ENCODE measurements at regions not wholly inside any gene's neighbourhood (a gene's known extent, or its start where the extent isn't known, plus 50 kb on each side); places are given as distances from the start of the nearest gene placed in this dataset.

- CTCF ChIA-PET (ENCODE audit: unreplicated experiment), result no interaction called here
- no peaks in the 10 kb centered on the region for H3K79me2 ChIP-seq (ENCODE audit: insufficient read depth, low read depth, low read length)
- BruUV-seq (replicated peaks), result no TSS peak
- no peak overlapping the region for H3K4me2 ChIP-seq (ENCODE audit: low read length)
- H3K4me3 ChIP-seq (ENCODE audit: low read depth, low read length, poor library complexity, severe bottlenecking), result no peak overlapping the region
- H3K4me1 ChIP-seq (ENCODE audit: insufficient read depth, low read length, poor library complexity, severe bottlenecking), result no peaks in the 10 kb centered on the region
- H3K36me3 ChIP-seq (ENCODE audit: insufficient read depth, low read length), result no peaks in the 10 kb centered on the region
- no peaks in the 10 kb centered on the region for H3K9me3 ChIP-seq (ENCODE audit: low read length)
- intact Hi-C loops (cut with micrococcal nuclease; ENCODE audit: unreplicated experiment), result no loop called here
- POLR2A ChIA-PET, result no interaction called here
- H2AFZ ChIP-seq (ENCODE audit: low read length), result no peak overlapping the region
- no peaks in the 10 kb centered on the region for H3K9me2 ChIP-seq (ENCODE audit: insufficient read depth, low read length)
- H4K20me1 ChIP-seq (ENCODE audit: insufficient read depth, low read length), result no peaks in the 10 kb centered on the region
- no peak for DNase-seq (ENCODE audit: low spot score)
- H3K27ac ChIP-seq (ENCODE audit: low read depth, low read length, poor library complexity, severe bottlenecking), result no peak overlapping the region
- TF ChIP-seq EZH2phosphoT487 (IDR thresholded peaks at IDR 0.05; ENCODE audit: borderline replicate concordance, low read depth, low read length), result no peak
- TF ChIP-seq CTCF (conservative IDR thresholded peaks at IDR 0.05; ENCODE audit: low read length), result no peak
Measured at GRCh38 chr20:57874141-57874540, 164.3 kb upstream of the PMEPA1 start.

GRCh38 chr20:57872816-57873409 is 163.1 kb upstream of the PMEPA1 start:
- DNase-seq (ENCODE audit: low spot score), result no peak
- H3K4me3 ChIP-seq (ENCODE audit: low read depth, low read length, poor library complexity, severe bottlenecking), result no peak overlapping the region
- H2AFZ ChIP-seq (ENCODE audit: low read length), result no peak overlapping the region
- ChIA-PET POLR2A (interaction anchor here (0.6 kb wide), 1 partner anchor 336 kb away, joined by 3 read pairs; no protein-coding TSS in a partner anchor), CTCF (ENCODE audit: unreplicated experiment) (no interaction called here)
- H3K9me2 ChIP-seq (ENCODE audit: insufficient read depth, low read length), result no peaks in the 10 kb centered on the region
- H3K9me3 ChIP-seq (ENCODE audit: low read length), result no peaks in the 10 kb centered on the region
- no TSS peak for BruUV-seq (replicated peaks)
- TF ChIP-seq CTCF (conservative IDR thresholded peaks at IDR 0.05; ENCODE audit: low read length) (no peak), EZH2phosphoT487 (IDR thresholded peaks at IDR 0.05; ENCODE audit: borderline replicate concordance, low read depth, low read length) (no peak)
- H3K4me2 ChIP-seq (ENCODE audit: low read length), result no peak overlapping the region
- H3K79me2 ChIP-seq (ENCODE audit: insufficient read depth, low read depth, low read length), result no peaks in the 10 kb centered on the region
- no peak overlapping the region for H3K27ac ChIP-seq (ENCODE audit: low read depth, low read length, poor library complexity, severe bottlenecking)
- intact Hi-C loops (cut with micrococcal nuclease; ENCODE audit: unreplicated experiment), result no loop called here
- no peaks in the 10 kb centered on the region for H3K4me1 ChIP-seq (ENCODE audit: insufficient read depth, low read length, poor library complexity, severe bottlenecking)
- no peaks in the 10 kb centered on the region for H3K36me3 ChIP-seq (ENCODE audit: insufficient read depth, low read length)
- no peaks in the 10 kb centered on the region for H4K20me1 ChIP-seq (ENCODE audit: insufficient read depth, low read length)

GRCh38 chr20:57871237-57871632 is 161.4 kb upstream of the PMEPA1 start:
- Histone ChIP-seq H3K4me3 (ENCODE audit: low read depth, low read length, poor library complexity, severe bottlenecking) (no peak overlapping the region), H3K9me3 (ENCODE audit: low read length) (no peaks in the 10 kb centered on the region), H3K4me1 (ENCODE audit: insufficient read depth, low read length, poor library complexity, severe bottlenecking) (no peaks in the 10 kb centered on the region), H3K9me2 (ENCODE audit: insufficient read depth, low read length) (no peaks in the 10 kb centered on the region), H3K36me3 (ENCODE audit: insufficient read depth, low read length) (no peaks in the 10 kb centered on the region), H2AFZ (ENCODE audit: low read length) (no peak overlapping the region), H3K27ac (ENCODE audit: low read depth, low read length, poor library complexity, severe bottlenecking) (no peak overlapping the region), H4K20me1 (ENCODE audit: insufficient read depth, low read length) (no peaks in the 10 kb centered on the region), H3K79me2 (ENCODE audit: insufficient read depth, low read depth, low read length) (no peaks in the 10 kb centered on the region), H3K4me2 (ENCODE audit: low read length) (no peak overlapping the region)
- ChIA-PET CTCF (ENCODE audit: unreplicated experiment) (no interaction called here), POLR2A (interaction anchor here (1.1 kb wide), 1 partner anchor 27 kb away, joined by 3 read pairs; no protein-coding TSS in a partner anchor)
- no peak for TF ChIP-seq EZH2phosphoT487 (IDR thresholded peaks at IDR 0.05; ENCODE audit: borderline replicate concordance, low read depth, low read length)
- DNase-seq (ENCODE audit: low spot score), result no peak
- intact Hi-C loops (cut with micrococcal nuclease; ENCODE audit: unreplicated experiment), result no loop called here
- no TSS peak for BruUV-seq (replicated peaks)

Data from OCI-LY7 (cell line).